Body of pancreas (tissue), 4 donors: ENCODE measurements at regions not wholly inside any gene's neighbourhood (a gene's known extent, or its start where the extent isn't known, plus 50 kb on each side); places are given as distances from the start of the nearest gene placed in this dataset.

ENCODE experiments used
- POLR2A ChIP-seq, 3 donors: fragments of 450-650 bp; IDR thresholded peaks; one replicate each; pipeline ENCODE4 v1.6.1; 2016; ENCODE audit warnings: antibody characterized with exemption in 3 of 3, mild to moderate bottlenecking in 2 of 3
- TF ChIP-seq, protein P1 (sequence below), 7 experiments: fragments of 450-650 bp in 4 of 7; fragments of 200-600 bp in 3 of 7; sonication (generic) in 3 of 7; IDR thresholded peaks; one replicate each; pipeline ENCODE4 v1.5.1; 2016 to 2019; ENCODE audit warnings: antibody characterized with exemption in 7 of 7

GRCh38 chr1:230506451-230506850, 80.3 kb upstream of the PGBD5 start:
- TF ChIP-seq, protein P1, sequence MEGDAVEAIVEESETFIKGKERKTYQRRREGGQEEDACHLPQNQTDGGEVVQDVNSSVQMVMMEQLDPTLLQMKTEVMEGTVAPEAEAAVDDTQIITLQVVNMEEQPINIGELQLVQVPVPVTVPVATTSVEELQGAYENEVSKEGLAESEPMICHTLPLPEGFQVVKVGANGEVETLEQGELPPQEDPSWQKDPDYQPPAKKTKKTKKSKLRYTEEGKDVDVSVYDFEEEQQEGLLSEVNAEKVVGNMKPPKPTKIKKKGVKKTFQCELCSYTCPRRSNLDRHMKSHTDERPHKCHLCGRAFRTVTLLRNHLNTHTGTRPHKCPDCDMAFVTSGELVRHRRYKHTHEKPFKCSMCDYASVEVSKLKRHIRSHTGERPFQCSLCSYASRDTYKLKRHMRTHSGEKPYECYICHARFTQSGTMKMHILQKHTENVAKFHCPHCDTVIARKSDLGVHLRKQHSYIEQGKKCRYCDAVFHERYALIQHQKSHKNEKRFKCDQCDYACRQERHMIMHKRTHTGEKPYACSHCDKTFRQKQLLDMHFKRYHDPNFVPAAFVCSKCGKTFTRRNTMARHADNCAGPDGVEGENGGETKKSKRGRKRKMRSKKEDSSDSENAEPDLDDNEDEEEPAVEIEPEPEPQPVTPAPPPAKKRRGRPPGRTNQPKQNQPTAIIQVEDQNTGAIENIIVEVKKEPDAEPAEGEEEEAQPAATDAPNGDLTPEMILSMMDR (IDR thresholded peaks at IDR 0.05) = no peak
- no peak for TF ChIP-seq POLR2A (IDR thresholded peaks at IDR 0.05)
